HG03442 (cell line): ENCODE measurements at regions not wholly inside any gene's neighbourhood (a gene's known extent, or its start where the extent isn't known, plus 50 kb on each side); places are given as distances from the start of the nearest gene placed in this dataset.
"Not testable (repeated sequence)": the region's sequence is repeated elsewhere in the genome, so short reads cannot be mapped to it uniquely, and the experiment has no call there.

Experiments used
- ATAC-seq: cut with Tn5 transposase; IDR thresholded peaks from one replicate; pipeline ENCODE4 v1.9.1; 2021; ENCODE audit warnings: mild to moderate bottlenecking, moderate library complexity; ENCODE audit not compliant: unreplicated experiment

GRCh38 chr14:55973285-55973800, 144.9 kb upstream of the PELI2 start:
- no peak for ATAC-seq

- ATAC-seq: no peak
Measured at GRCh38 chr14:55973911-55974630, 144.1 kb upstream of the PELI2 start.

GRCh38 chr14:55975281-55975910, 142.8 kb upstream of the PELI2 start:
- no peak for ATAC-seq

DNA sequence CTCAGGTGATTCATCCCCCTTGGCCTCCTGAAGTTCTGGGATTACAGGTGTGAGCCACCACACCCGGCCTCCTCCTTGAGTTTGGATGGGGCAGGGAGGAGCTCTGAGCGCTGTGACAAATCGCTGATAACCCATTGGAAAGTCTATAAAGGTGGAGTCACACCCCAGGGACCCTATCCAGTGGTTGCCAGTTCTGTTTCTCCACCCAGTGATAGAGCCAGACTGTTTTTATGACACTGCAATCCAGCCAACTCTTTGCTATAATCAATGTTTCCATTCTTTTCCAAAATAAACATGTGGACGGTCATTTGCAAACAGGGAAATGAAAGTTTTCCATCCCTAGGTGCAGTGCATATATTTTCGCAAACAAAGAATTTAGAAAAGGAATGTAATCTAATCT, 142.0 kb upstream of the PELI2 start:
- no peak for ATAC-seq

DNA sequence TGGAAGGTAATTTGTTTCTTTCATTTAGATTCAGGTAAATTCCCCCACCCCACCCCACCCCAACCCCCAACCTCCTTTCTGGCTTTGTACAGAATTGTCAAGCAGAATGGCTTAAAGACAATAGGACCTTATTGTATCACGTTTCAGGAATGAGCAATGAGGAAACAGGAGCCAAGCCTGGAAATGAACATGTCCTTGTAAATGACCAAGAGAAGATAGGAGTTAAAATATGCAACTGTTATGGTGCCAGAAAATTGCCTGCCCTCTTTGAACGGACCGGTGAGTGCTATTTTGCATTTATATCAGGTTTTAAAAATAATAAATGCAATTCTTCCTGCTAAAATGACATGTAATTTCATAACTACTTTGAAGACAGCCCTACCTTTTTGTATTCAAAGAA, 141.6 kb upstream of the PELI2 start:
- no peak for ATAC-seq

DNA sequence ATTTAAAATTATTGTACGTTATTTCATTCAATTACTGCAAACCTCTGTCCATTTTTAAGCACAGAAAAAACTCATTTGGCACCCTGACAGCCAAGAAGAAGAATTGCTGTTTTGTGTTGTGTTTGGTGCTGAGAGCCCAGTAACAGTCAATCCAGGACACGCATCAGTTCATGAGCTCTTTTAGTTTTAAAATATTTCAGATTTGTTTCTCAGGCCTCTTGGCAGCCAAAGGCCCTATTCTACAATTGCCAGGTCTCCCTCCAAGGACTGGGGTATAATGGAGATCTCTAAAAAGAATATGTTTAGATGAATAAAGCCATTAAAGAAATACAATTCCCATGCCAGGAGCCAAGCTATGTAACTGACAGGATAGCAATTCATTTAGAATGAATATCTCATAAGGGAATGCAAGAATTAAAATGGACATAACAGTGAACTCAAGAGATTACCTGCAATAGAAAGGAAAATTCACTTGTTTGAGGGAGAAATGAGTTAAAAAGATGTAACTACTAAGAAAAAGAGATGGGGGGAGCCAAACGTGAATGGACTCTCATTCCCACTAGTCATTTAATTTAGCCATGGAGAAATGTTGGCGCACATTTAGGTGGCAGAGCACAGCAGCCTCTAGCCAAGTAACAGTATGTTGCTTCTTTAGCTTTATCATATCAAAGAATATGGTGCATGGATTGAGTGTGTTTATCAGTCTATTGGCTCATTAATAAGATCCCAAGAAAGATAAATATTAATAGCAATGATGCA, 140.6 kb upstream of the PELI2 start:
- no peak for ATAC-seq

GRCh38 chr14:55979096-55979495, 139.1 kb upstream of the PELI2 start:
- ATAC-seq: no peak

GRCh38 chr14:55979781-55980180, 138.4 kb upstream of the PELI2 start:
- ATAC-seq: no peak

DNA sequence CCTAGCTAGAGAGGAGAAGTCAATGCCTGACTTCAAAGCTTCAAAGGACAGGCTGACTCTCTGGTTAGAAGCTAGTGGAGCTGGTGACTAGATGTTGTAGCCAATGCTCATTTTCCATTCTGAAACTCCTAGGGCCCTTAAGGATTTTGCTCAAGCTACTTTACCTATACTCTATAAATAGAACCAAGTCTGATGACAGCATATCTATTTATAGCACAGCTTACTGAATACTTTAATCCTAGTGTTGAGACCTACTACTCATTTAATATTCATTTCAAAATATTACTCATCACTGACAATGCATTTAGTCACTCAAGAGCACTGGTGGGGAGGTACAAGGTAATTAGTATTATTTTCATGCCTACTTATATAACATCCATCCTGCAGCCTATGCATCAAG, 137.2 kb upstream of the PELI2 start:
- ATAC-seq: no peak

GRCh38 chr14:55986069-55986468, 132.1 kb upstream of the PELI2 start:
- no peak for ATAC-seq

- no peak for ATAC-seq
Measured at GRCh38 chr14:56000846-56001245, 117.4 kb upstream of the PELI2 start.

- no peak for ATAC-seq
Measured at GRCh38 chr14:56002342-56002741, 115.9 kb upstream of the PELI2 start.

- peak; percentile 69 for ATAC-seq
Measured at GRCh38 chr14:56002876-56003625, 115.2 kb upstream of the PELI2 start.

DNA sequence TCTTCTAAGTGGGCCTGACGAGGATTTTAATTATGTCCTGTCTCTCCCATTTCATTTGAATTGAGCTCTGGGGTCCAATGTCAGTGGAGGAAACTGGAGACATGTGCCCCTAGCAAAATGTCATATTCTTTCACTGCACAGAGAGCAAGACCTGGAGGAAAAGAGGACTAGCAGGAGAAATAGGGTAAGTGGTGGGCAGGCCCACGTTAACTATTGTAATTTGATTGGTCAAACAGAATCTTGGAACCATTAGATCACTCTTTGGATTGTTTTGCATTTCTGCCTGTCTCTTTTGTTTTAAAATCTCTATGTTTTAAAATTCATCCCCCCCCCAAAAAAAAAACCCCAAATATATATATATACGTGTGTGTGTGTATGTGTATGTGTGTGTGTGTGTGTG, 113.9 kb upstream of the PELI2 start:
- no peak for ATAC-seq

DNA sequence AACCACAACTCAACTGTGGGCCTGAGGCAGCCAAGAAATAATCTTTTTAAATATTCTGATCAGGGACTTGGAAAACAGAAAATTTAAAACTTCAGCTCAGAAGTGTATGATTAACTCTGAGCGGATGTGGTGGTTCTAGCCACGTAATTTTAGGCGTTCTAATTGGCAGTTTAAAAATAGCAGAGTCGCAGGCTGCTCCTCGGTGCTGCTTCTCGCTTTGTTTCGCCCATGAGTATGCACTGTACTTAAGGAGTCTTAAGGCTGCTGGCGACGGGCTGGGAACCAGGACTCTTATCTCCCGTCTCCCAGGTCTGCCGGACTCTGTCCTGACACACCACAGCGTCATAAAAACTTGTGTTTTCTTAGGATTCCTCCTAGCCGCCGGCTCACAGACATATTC, 113.4 kb upstream of the PELI2 start:
- peak; percentile 78 for ATAC-seq

DNA sequence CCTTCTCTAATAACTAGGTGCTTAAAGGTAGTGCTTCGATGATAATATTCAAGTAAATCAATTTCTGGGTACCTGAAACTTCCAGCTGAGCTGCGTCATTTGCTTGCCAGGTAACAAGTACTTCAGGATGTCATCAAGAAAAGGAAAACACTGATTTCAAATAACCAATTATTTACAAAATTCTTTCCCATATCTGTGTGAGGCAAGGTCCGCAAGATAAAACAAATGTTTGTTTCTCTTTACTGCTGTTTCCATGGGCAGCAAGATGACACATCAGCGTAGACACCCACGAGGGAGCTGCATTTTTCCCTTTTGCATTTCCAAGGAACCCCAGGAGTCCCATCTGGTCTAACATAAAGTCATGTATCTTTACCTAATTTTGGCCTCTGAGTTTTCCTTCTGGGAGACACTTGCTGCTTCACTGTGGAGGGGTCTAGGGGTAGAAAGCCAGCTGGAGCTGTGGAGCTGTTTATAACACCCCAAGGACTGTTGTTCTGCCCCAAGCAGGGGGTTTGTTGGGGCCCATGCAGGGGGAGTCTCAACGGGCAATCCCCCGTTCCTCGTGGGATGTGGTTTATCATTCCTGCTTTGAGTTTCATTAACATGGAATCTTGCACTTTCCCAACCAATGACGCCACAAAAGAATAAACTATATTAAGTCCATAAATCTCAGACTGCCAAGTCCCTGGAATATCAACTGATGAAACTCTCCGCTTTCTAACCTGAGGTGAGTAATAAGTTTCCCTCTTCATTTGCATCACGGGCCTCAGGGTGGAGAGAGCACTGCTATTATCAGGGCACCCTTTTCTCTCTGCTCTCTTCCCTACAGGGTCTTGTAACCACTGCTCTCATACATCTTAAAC, 112.8 kb upstream of the PELI2 start:
- no peak for ATAC-seq

GRCh38 chr14:56007491-56007890, 110.7 kb upstream of the PELI2 start:
- not testable (repeated sequence) for ATAC-seq

- ATAC-seq: no peak
Measured at GRCh38 chr14:56008150-56008549, 110.1 kb upstream of the PELI2 start.

DNA sequence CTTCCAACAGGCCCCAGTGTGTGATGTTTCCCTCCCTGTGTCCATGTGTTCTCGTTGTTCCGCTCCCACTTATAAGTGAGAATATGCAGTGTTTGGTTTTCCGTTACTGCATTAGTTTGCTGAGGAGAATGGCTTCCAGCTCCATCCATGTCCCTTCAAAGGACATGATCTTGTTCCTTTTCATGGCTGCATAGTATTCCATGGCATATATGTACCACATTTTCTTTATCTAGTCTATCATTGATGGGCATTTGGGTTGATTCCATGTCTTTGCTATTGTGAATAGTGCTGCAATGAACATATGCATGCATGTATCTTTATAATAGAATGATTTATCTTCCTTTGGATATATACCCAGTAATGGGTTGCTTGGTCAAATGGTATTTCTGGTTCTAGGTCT, 109.5 kb upstream of the PELI2 start:
- ATAC-seq: not testable (repeated sequence)

GRCh38 chr14:56023661-56024081, 94.5 kb upstream of the PELI2 start:
- no peak for ATAC-seq
